ENCODE measurements at regions not wholly inside any gene's neighbourhood (a gene's known extent, or its start where the extent isn't known, plus 50 kb on each side); places are given as distances from the start of the nearest gene placed in this dataset.

DNA sequence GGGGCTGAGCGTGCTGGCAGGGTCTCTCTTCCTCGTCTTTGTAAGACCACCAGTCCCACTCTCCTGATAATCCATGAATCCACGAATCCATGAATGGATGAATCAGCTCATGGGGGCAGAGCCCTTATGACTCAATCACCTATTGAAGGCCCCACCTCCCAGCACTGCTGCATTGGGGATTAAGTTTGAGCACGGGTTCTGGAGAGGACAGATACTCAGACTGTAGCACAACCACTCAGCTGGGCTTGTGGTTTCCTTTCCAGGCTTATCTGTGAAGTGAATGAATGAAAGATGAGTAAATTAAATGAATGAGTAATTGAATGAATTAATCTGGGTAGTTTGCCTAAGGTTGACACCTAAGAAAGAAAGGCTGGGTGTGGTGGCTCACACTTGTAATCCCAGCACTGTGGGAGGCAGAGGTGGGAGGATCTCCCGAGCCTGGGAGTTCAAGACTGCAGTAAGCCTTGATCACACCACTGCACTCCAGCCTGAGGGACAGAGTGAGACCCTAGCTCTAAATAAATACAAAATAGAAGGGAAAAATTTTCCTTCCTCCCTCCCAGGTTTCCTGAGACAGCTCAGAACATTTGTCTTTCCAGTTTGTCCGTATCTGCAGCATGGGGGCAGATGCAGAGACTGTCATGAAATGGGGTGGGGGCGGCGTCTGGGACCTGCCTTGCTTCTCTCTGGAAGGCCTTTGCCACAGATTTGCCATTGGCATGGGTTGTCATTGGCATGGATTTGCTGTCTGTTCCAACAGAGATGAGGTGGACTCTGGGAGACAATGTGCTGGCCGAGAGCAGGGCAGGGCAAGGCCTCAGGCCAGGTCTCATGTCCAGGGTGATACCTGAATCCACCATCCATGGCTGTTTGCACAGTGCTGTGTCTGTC lies 187.7 kb upstream of the C1orf174 start:
- H3K4me3 ChIP-seq (ENCODE audit: low read depth, low read length): no peak overlapping the region
- TF ChIP-seq, protein P1, sequence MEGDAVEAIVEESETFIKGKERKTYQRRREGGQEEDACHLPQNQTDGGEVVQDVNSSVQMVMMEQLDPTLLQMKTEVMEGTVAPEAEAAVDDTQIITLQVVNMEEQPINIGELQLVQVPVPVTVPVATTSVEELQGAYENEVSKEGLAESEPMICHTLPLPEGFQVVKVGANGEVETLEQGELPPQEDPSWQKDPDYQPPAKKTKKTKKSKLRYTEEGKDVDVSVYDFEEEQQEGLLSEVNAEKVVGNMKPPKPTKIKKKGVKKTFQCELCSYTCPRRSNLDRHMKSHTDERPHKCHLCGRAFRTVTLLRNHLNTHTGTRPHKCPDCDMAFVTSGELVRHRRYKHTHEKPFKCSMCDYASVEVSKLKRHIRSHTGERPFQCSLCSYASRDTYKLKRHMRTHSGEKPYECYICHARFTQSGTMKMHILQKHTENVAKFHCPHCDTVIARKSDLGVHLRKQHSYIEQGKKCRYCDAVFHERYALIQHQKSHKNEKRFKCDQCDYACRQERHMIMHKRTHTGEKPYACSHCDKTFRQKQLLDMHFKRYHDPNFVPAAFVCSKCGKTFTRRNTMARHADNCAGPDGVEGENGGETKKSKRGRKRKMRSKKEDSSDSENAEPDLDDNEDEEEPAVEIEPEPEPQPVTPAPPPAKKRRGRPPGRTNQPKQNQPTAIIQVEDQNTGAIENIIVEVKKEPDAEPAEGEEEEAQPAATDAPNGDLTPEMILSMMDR (IDR thresholded peaks at IDR 0.05; ENCODE audit: borderline replicate concordance, insufficient read depth, low read depth, low read length): no peak

DNA sequence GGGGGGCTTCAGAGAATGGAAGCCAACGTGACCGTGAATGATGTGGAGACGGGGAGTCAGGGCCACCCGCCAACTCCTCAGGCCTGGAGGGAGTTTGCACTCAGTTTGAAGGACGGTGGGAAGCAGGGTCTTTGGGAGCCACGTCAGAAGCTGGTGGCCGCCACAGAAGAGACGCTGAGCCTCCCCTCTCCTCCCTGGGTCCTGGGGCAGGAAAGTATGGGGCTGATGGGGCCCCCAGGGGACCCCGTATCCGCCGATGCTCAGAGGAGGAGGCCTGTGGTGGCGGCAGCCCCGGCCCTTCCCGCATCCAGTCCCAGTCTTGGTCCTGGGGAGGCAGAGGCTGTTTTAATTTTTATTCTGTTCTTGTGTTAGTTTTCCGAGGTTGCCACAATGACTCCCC lies 188.6 kb upstream of the C1orf174 start:
- TF ChIP-seq, protein P1 (IDR thresholded peaks at IDR 0.05; ENCODE audit: borderline replicate concordance, insufficient read depth, low read depth, low read length): no peak
- no peak overlapping the region for H3K4me3 ChIP-seq (ENCODE audit: low read depth, low read length)

DNA sequence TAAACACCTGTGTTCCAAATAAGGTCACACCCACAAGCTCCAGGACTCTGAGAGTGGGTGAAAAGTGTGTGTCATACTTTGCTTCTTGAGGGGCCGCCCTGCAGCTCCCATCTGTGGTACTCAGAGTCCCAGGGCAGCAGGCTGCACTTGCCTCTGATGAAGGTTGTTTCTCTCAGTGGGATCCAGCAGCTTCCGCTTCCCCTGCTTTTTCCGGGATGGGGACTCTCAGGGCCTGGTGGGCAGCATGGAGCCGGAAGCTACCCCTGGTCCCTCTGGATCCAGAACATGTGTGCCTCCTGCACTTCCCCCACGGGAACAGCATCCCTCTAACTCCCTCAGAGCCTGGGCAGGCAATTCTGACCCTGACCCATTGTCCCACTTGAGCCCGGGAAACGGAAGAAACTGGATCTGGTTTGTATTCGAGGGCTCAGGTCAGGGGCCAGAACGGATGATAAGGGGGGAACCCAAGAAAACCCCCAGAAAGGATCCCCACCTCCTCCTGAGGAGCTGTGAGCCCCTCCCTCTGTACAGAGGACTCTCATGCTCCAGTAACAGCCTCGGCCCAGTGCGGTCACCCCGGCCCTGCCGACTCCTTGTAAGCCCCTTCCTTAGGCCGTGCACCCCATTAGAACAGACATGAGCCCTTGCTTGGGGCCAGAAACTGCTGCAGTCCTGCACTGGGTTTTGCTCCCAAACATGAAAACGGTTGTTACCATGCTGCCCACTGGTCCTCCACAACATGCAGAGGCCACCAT lies 189.5 kb upstream of the C1orf174 start:
- H3K4me3 ChIP-seq (ENCODE audit: low read depth, low read length): no peak overlapping the region
- TF ChIP-seq, protein P1 (IDR thresholded peaks at IDR 0.05; ENCODE audit: borderline replicate concordance, insufficient read depth, low read depth, low read length): no peak

DNA sequence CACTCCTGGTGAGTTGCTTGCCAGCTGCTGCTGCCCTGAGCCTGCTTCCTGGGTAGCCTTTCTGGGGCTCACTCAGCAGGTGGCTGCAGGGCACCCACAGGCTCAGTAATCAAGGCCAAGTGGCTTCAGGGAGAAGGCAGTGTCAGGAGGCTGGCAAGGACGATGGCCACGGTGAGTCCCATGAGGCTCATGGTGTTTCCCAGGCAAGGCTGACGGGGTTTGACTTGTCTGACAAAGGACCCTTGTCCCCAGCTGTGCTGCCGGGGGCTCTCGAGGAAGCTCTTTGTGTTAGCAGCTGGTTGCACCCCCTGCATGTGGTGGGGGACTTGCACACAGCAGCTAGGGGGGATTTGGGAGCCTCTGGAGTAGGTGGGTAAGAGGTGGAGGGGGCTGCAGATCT lies 190.5 kb upstream of the C1orf174 start:
- H3K4me3 ChIP-seq (ENCODE audit: low read depth, low read length): no peak overlapping the region
- TF ChIP-seq, protein P1 (IDR thresholded peaks at IDR 0.05; ENCODE audit: borderline replicate concordance, insufficient read depth, low read depth, low read length): no peak

DNA sequence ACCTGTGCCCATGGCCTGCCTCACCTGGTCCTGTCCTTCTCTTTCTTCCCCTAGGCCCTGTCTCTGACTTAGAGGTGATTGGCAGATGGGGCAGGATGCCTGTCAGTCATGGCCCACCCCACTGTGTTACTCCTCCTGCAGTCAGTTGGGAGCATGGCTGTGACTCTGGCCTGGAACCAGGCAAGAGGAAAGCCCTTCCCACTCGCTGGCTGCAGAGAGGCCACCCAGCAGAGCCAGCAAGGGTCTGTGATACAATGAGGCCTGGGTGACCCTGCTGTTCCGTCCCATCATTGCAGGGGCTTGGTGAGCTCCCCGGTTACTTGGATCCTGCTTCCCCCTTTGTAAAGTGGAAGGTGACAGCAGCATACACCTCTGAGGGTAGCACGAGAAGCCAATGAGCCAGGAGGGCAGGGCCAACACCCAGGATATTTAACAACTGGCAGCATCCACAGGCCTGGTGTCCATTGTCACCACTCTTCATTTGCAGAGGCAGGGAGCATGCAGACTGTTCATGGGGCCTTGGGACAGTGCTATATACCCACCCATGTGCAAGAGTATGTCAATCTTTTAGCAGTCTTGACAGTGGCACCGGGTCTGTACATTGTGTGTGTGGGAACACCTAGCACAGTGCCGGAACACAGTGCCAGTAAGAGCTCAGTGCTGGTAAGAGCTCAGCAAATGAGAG lies 191.0 kb upstream of the C1orf174 start:
- TF ChIP-seq, protein P1 (IDR thresholded peaks at IDR 0.05; ENCODE audit: borderline replicate concordance, insufficient read depth, low read depth, low read length): no peak

DNA sequence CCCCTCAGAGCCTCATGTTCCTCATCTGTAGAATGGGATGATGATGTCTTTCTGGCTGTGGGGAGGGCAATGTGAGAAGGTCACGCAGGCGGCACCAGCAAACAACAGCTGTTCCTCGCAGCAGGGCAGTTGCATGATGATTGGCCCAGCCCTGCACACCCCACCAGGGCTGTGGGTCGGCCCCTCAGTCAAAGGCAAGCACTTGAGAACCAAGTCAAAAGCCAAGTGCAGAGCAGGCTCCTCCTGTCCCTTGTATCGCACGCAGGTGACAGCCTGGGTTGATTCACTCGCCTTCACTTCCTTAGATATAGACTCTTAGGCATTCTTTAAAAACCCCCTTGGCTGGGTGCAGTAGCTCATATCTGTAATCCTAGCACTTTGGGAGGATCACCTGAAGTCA lies 191.9 kb upstream of the C1orf174 start:
- H3K4me3 ChIP-seq (ENCODE audit: low read depth, low read length): no peak overlapping the region
- TF ChIP-seq, protein P1 (IDR thresholded peaks at IDR 0.05; ENCODE audit: borderline replicate concordance, insufficient read depth, low read depth, low read length): no peak

More for the DNA sequence above, 191.0 kb upstream of the C1orf174 start:
- no peak overlapping the region for H3K4me3 ChIP-seq (ENCODE audit: low read depth, low read length)
